Activated gamma-delta T cell (primary cell): ENCODE measurements at regions not wholly inside any gene's neighbourhood (a gene's known extent, or its start where the extent isn't known, plus 50 kb on each side); places are given as distances from the start of the nearest gene placed in this dataset.

Experiments used
- DNase-seq: peaks from one replicate; lab custom pipeline; 2025; lab: John Stamatoyannopoulos, UW

DNA sequence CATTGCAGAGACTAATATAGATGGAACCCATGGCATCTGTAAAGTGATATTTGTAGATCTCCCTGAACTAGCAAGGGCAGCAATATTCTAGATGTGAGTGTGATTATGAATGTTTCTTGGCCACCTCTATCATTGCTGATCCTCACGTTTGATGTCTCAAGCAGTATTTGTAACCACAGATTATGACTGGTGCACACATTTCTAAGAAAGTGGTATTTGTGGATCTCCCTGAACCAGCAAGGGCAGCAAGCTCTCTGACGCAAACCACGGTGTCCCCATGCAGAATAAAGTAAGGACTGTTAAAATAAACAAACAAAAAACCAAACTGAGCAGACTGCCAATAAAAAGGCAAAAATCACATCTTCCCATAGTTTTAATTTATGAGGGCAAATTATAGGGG, 301.3 kb downstream of the CSNK1G3 start:
- no peak for DNase-seq

DNA sequence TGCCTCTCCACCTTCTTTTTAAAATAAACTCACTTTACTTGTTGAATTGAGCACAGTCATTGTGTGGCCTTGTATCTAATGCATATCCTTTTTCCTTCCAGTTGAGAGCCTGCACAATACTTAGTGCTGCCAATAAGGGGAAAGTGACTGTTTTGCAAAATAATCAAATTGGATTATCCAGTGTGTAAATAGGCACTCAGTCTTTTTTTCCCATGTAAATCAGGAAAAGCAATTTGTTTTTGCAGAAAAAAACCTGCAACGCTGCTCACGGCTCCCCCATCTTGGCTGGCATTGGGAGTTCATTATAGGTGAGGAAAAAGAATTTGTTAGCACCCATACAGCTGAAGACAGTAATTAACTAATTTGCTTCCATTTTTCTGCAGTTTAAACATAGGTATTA, 299.9 kb downstream of the CSNK1G3 start:
- no peak for DNase-seq

DNA sequence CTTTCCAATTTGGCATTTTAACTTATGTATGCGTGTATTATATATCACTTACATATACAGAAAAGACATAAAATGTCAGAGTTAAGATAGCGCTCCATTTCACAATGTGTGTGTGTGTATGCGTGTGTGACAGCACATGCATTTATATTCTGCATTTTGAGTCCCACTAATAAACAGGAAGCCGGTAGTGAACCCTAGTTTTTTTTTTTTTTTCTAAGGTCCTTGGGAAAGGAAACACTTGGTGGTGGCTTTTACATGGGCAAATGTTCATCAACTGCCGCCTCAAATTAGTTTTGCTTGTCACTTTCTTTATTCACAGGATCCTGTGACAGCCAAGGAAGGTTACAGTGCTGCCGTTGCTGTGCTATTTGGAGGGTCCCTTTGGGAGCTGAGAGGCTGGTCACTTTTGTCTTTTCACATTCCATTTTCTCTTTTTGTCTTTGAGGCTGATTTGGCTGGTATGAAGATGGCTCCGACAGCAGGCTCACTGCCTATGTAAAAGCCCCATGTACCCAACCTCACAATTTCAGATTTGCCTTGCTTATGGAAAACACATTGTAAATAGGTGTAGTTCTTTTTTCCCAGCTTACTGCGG, 298.9 kb downstream of the CSNK1G3 start:
- no peak for DNase-seq

DNA sequence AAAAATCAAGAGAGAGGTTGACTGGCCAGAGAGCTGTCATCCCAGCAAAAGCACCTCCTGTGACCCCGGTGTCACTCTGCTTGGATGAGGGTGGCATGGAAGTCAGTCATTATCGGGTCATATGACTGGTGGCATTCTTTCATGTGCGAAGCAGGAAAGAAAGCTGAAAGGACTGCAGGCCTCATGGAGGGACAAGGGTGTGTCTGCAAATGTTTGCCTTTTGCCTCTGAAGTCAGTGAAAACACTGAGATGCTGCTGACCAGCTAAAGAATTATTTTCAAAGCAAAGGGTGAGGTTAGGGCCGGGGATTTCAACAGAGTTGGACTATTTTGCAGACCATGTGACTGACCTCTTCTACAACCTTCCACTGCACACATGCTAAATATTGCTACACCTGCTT, 298.3 kb downstream of the CSNK1G3 start:
- DNase-seq = no peak

DNA sequence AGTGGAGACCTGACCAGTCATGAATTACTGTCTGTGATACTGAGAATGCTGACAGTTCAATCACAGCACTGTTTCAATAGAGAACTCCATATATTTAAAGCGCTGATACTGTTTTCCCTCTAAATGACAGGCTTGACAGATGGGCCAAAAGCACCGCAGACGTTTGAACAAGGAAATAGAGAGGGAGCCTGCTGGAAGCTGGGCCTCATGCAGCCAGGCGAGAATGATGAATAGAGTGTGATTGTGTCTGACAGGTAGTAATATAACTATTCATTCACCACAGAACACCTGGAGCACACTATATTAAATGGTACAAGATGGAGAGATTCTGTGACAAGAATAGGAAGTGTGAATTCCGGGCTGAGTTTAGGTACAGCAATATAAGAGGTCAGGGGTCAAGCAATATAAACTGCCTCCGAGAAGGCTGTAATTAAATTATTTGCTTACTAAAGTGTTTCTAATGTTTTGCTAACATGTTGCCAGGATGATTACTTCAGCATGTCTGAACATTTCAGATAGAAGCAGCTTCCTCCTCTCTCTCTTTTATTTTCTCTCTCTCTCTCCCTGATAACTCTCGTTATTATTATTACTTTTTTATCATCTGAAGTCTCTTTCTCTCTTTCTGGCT, 297.7 kb downstream of the CSNK1G3 start:
- no peak for DNase-seq

DNA sequence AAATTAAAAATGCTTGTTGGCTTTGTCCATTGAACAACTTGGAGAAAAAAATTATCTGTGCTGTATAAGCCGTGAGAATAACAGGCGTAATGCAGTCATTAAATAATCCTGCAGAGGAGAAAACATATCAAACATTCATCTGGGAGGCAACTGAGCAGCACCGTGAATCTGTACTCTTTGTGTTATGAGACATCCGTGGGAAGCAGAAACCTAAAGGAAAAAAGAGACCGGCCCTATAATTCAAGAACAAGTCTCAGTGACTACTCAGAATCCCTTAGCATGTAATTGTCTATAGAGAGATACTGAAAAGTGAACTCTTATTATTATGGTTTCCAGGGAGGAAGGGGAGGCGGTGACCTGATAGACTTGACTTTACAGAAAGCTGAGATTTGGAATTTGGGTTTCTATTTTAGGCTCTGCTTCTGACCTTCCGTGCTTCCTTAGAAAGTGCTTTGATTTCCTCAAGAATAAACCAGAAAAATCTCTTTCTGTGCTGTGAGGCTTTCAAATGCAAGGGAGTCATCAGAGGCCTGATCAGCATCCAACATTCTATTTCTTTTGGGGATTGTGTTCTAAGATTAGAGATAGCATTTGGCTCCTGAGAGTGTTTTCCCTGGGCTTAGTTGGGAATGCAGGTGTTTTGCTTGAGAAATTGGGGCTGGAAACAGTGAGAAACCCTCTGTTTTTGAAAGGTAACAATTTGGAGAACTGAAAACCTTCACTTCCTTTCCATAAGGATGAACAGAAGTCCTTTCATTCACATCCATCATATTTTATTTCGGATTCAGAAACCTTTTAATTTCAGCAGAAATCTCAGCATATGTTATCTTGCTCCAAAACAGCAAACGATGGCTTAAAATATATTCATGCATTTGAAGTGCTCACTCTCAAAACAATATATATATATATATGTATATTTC, 296.7 kb downstream of the CSNK1G3 start:
- DNase-seq = no peak

DNA sequence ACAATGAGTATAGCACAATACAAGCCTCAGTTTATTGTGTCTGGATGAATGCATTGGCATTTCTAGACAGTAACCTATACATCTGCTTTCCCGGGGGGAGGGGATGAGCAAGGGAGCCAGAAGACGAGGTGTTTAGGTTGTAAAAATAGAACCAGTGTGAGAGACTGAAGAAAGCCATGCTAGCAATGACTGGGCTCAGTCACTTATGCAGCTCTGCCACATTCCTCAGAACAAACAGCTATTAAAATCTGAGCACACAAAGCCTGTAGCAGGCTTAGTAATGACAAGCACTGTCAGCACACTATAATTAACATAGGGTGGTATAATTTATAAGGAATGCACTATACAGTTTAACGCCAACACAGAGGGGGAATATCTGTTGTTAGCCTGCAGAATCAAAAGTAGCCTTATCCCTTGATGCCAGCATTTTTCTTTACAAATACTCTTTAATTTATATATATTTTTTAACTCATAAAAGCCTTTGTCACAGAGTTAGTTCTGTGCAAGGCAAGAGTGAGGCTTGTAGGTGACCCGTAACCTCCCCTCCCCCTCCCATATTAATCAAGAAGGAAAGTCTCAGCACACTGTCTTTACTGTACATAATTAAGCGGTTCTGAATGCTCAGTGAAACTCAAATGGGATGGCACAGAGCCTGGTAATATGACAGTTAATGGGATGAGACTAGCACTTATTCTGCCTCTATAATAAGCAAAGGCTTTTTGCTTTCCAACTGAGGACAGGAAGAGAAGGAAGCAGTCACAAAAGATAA, 295.4 kb downstream of the CSNK1G3 start:
- DNase-seq = no peak

DNA sequence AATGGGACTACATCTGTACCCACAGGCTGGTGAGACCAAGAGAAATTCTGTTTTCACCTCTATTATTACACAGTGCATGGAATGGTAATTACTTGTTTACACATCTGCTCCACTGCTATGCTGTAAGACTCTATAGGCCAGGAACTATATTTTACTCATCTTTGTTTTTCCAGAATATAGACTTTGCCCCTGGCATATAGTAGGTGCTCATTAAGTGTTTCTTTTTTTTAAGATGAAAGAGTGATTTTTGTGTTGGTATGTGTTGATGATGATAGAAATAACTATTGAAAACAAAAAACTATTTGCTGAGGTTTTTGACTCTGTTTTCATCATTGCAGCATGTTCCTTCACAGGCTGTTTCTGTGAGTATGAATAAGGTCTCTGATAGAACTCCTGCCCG, 294.7 kb downstream of the CSNK1G3 start:
- DNase-seq = no peak

DNA sequence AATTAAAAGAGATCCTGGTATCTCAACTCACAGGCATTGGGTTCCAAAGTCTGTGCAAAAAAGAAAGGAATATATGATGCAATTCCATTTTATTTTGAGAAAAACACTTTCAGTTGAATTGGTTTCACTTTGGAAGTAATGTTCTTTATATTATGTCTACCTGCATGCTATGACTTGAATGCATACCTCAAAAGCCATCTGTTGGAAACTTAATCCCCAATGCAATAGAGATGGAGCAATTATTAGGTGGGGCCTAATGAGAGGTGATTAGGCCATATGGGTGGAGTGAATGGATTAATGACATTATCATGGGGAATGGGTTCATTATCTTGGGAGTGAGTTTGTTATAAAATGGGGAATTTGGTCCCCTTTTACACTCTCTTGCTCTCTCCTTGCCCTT, 293.3 kb downstream of the CSNK1G3 start:
- DNase-seq = no peak

DNA sequence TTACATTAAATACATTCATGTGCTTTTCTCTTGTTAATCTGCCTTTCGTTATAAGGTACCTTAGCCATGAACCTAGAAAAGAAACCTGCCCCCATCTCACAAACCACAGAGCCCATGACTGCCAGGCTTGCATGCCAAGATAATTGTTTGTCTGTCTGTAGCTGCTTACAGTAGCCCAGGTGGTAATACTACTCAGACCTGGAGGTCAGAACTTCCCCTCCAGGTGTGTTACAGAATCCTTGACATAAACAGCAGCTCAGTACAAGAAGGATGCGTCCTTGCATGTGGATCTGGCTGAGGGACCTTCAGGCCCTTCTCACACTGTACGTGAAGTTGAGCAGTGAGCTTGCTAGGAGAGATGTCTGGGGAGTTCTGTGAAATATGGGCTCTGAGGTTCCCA, 291.4 kb downstream of the CSNK1G3 start:
- no peak for DNase-seq

DNA sequence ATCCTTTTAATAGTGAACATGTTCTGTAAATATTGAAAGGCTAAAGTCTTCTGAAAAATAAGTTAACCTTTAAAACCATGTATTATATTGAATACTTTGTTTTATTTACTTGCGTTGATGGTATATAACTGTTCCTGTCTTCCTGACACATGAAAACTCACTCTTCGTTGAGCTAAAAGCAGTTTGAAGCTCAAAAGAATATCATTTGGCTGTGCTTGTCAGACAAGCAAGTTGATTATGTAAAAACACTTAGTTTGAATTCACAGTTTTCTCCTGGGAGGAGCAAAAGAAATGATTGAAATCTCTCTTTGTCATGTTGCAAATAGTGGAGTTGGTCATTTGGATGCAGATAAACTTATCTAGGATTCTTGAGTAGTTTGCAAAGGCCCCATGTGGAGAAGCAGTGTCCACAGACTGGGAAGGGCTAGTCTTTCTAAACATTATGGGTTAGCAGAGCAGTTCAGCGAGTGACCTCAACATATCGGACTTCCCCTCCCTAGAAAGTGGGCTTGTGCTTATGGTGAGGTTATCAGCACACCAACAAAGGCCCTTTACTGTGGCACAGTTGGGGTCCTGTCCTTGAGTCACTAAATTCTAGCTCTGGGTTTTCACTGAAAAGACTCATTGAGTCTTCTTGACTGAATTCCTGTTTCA, 290.4 kb downstream of the CSNK1G3 start:
- no peak for DNase-seq

DNA sequence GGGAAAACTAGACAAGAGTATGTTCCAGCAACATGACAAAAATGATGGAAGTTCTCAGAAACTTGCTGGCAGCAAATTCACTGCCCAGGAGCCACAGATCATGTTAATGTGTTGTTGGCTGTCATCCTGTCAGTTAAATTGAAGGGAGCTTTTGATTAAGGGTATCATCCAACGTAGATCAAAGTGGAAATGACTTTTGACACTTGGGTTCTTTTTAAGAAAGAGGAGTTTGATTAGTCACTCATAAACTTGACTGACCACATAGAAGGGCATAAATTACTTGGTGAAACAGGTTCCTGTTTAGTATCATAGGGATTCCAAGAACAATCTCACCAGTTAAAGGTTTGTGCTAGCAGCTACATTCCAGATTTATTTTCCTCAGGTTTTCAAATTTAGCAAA, 288.7 kb downstream of the CSNK1G3 start:
- DNase-seq = no peak

DNA sequence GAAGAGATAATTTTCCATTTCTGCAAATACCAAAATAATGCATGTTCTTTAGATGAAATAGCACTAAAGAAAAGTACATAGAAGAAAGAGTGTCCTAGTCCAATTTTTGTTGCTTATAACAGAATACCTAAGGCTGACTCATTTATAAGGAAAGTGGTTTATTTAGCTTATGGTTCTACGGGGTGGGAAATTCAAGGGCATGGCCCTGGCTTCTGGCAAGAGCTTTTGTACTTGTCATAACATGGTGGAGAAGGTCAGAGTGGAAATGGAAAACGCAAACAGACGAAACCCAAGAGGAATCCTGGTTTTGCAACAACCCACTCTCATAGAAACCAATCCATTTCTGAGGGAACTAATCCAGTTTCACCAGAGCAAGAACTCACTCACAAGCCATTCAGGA, 283.7 kb downstream of the CSNK1G3 start:
- DNase-seq = no peak

DNA sequence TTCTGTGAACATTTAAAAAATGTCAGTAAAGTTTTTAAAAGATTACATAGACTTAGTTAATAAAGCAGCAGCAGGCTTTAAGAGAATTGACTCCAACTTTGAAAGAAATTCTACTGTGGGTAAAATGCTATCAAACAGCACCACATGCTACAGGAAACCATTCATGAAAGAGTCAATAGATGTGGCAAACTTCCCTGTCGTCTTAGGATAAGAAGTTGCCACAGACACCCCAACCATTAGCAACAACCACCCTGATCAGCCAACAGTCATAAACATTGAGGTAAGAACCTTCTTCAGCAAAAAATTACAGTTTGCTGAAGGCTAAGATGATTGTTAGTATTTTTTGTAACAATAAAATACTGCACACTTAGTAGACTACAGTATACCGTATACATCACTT, 278.2 kb downstream of the CSNK1G3 start:
- DNase-seq = no peak

DNA sequence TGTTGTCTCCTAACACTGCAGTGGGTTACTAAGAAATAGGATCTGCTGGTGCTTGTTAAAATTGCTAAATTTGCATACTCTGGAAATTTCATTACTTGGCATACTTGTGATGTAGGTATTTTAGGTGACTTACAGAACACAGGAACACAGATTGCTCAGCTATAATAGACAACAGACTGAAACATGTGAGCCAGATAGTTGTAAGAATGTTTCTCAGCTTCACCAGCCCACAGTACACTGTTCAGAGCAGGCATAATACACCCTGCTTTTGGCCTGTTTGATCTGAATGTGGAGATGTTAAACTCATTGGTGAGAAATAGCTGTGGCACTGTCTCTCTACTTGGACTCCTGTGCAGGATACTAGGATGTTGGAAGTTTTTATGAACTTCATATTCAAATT, 275.7 kb downstream of the CSNK1G3 start:
- DNase-seq = no peak

DNA sequence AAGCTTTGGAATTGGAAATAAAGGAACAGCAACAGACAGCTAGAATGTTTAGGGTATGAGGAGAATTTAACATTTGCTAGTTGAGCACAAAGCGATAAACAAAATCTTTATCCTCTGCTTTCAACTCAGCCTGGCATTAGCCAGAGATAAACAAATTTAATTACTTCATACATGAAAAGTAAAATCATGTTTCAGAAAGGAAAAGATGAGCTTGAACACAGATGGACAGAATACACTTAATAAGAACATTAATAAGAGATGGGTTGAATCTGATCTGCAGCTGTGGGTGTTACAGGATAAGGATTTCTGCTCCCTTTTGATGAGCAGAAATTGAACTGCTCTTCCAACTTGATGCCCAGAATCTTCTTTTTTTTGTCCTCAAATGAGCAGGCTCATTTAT, 275.2 kb downstream of the CSNK1G3 start:
- DNase-seq = no peak

DNA sequence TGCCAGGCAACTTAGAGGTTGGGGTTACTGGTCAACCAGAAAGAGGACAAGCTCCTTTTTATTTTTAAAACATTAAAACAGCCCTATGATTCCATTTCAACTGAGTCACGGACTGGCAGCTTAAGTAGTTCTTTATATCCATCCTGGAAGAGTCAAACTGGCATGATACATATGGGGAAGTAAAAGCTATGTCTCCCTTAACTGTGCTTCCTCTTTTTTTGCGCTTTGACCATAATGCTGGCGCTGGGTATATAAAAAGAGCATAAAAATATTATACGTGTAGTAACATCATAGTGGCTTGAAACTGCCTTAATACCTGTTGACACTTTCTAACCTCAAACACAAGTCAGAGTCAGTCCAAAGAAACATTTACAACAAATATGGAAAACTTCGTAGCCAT, 274.4 kb downstream of the CSNK1G3 start:
- DNase-seq = no peak

DNA sequence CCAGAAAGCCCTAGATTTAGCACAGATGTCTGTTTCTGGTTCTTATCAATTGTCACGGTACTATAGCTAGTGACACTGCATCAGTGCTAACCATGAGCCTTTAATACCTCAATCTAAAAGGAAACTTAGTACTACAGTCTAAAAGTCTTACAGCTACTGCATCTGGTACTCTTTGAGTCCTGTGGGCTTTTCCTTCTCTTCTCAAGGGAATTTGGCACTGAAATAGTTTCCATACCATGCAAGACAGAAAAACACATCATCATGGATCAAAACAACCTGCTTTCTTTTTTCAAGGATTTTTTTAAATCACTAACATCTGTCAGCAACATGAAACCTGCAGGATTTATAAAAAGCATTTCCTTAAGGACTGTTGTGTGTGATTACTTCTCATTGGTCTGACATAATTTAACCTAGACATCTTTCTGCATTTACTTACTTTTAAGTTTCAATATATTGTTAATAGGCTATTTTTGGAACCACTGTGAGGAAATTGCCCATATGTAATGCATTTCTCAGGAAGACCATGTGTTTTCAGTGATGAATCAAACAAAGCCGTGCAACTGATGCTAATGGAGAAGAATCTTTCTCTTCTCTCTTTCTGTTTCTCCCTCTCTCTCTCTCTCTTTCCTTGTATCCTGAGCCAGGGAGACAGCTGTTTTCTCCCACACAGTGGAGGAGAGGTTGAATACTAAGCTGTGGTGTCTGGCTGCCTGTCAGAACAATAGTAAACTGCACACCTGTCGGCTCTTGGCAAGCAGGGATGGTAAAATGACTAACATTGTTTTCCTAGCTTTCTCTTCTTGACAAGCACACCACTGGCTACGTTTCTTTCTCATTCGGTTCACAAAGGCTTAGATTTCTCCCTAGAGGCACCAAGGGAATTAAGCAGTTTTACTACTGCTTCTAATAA, 273.4 kb downstream of the CSNK1G3 start:
- DNase-seq = no peak

DNA sequence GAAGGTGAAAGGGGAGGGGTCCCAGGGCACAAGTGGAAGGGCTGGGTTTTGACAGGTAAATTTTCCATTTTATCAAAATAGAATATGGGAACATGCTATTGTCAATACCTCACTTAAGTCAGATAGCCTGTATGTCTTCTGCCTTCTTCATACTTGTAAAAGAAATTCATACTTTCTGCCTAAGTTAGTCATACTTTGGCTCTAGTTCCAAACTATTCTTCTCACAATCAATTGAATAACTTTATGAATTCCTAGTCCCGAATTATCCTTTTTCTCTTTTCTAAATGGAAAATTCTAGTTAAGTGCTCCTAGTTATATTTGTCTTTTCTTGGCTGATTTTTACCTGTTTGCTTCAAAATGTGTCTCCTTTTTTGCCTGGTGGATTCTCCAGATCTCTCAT, 271.4 kb downstream of the CSNK1G3 start:
- no peak for DNase-seq

DNA sequence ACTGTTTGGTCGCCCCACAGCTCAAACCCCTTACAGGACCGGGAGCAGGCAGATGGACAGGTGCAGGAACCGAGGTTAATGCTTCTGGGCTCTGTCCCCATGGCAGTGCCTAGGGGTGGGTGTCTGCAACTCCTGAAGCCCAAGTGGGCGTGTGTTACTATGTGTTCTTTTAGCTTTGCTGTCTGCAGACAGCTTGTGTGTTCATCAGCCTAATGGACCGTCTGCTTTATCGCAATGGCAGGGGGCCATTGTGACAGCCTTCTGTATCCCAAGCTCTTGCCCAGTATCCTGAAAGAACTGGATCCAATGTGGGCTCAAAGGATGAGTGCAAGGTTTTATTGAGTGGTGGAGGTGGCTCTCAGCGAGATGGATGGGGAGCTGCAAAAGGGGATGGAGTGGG, 266.7 kb downstream of the CSNK1G3 start:
- DNase-seq = no peak

DNA sequence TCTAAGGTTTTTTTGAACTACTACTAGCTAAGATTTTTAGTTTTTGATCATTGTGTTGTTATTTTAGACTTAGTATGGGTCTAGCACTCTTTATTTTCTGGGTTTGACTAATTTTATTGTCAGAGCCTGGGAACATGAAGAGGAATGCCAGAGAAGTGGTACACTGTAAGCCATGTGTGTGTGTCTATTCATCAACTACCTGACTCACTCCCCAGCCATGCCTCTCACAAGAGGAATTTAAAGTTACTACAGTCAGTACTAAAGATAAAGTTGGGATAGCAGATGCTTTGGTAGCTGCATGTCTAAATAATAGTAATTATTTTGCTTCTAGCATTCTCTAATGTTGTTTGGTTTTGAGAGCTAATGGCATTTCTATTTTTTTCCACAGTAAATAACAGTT, 264.8 kb downstream of the CSNK1G3 start:
- DNase-seq = no peak
